ENCODE measurements at regions not wholly inside any gene's neighbourhood (a gene's known extent, or its start where the extent isn't known, plus 50 kb on each side); places are given as distances from the start of the nearest gene placed in this dataset.

- H3K27me3 ChIP-seq (replicated peaks; ENCODE audit: insufficient read depth, low read length), result no peaks in the 10 kb centered on the region
- no peak overlapping the region for H3K4me3 ChIP-seq (ENCODE audit: low read length)
- no peaks in the 10 kb centered on the region for H4K20me1 ChIP-seq (ENCODE audit: insufficient read depth, low read length)
- no peaks in the 10 kb centered on the region for H3F3A ChIP-seq (ENCODE audit: insufficient read depth, low read length)
- H3K4me1 ChIP-seq (ENCODE audit: low read length), result no peaks in the 10 kb centered on the region
- DNase-seq, result no peak
- H3K36me3 ChIP-seq (replicated peaks; ENCODE audit: insufficient read depth, low read length), result no peaks in the 10 kb centered on the region
- no peak overlapping the region for H3K9ac ChIP-seq (ENCODE audit: low read length)
- H2AFZ ChIP-seq (ENCODE audit: low read length), result no peak overlapping the region
- no peaks in the 10 kb centered on the region for H3K9me3 ChIP-seq (replicated peaks; ENCODE audit: insufficient read depth, low read length)
- no peaks in the 10 kb centered on the region for H3K9me2 ChIP-seq (replicated peaks; ENCODE audit: insufficient read depth, low read length)
- H3K27ac ChIP-seq (ENCODE audit: low read length), result no peak overlapping the region
- H3K4me2 ChIP-seq (ENCODE audit: low read depth, low read length), result no peak overlapping the region
- no peaks in the 10 kb centered on the region for H3K79me2 ChIP-seq (ENCODE audit: low read length)
- no peak for TF ChIP-seq CTCF (IDR thresholded peaks at IDR 0.05; ENCODE audit: low read length)
- TF ChIP-seq EZH2phosphoT487 (IDR thresholded peaks at IDR 0.05; ENCODE audit: low read length), result no peak
- no peak for TF ChIP-seq EZH2 (optimal IDR thresholded peaks at IDR 0.05; ENCODE audit: low read depth, low read length)
These were observed 607.4 kb upstream of the LRRN3 start for GRCh38 chr7:110483553-110483952.

- TF ChIP-seq EZH2 (optimal IDR thresholded peaks at IDR 0.05; ENCODE audit: low read depth, low read length) (no peak), CTCF (IDR thresholded peaks at IDR 0.05; ENCODE audit: low read length) (no peak), EZH2phosphoT487 (IDR thresholded peaks at IDR 0.05; ENCODE audit: low read length) (no peak)
- Histone ChIP-seq H3K27me3 (replicated peaks; ENCODE audit: insufficient read depth, low read length) (no peaks in the 10 kb centered on the region), H3K27ac (ENCODE audit: low read length) (no peak overlapping the region), H3K79me2 (ENCODE audit: low read length) (no peaks in the 10 kb centered on the region), H3K9me2 (replicated peaks; ENCODE audit: insufficient read depth, low read length) (no peaks in the 10 kb centered on the region), H3K36me3 (replicated peaks; ENCODE audit: insufficient read depth, low read length) (no peaks in the 10 kb centered on the region), H3K4me1 (ENCODE audit: low read length) (no peaks in the 10 kb centered on the region), H3F3A (ENCODE audit: insufficient read depth, low read length) (no peaks in the 10 kb centered on the region), H2AFZ (ENCODE audit: low read length) (no peak overlapping the region), H3K9me3 (replicated peaks; ENCODE audit: insufficient read depth, low read length) (no peaks in the 10 kb centered on the region), H4K20me1 (ENCODE audit: insufficient read depth, low read length) (no peaks in the 10 kb centered on the region), H3K9ac (ENCODE audit: low read length) (no peak overlapping the region), H3K4me3 (ENCODE audit: low read length) (no peak overlapping the region), H3K4me2 (ENCODE audit: low read depth, low read length) (no peak overlapping the region)
- no peak for DNase-seq
These were observed 606.6 kb upstream of the LRRN3 start for GRCh38 chr7:110484356-110484755.

GRCh38 chr7:110486549-110486948, 604.4 kb upstream of the LRRN3 start:
- Histone ChIP-seq H3K27me3 (replicated peaks; ENCODE audit: insufficient read depth, low read length) (no peaks in the 10 kb centered on the region), H3K4me3 (ENCODE audit: low read length) (no peak overlapping the region), H3K27ac (ENCODE audit: low read length) (no peak overlapping the region), H3K79me2 (ENCODE audit: low read length) (no peaks in the 10 kb centered on the region), H3F3A (ENCODE audit: insufficient read depth, low read length) (no peaks in the 10 kb centered on the region), H3K9me2 (replicated peaks; ENCODE audit: insufficient read depth, low read length) (no peaks in the 10 kb centered on the region), H4K20me1 (ENCODE audit: insufficient read depth, low read length) (no peaks in the 10 kb centered on the region), H3K4me2 (ENCODE audit: low read depth, low read length) (no peak overlapping the region), H3K4me1 (ENCODE audit: low read length) (no peaks in the 10 kb centered on the region), H2AFZ (ENCODE audit: low read length) (no peak overlapping the region), H3K36me3 (replicated peaks; ENCODE audit: insufficient read depth, low read length) (no peaks in the 10 kb centered on the region), H3K9ac (ENCODE audit: low read length) (no peak overlapping the region), H3K9me3 (replicated peaks; ENCODE audit: insufficient read depth, low read length) (no peaks in the 10 kb centered on the region)
- DNase-seq, result no peak
- TF ChIP-seq CTCF (IDR thresholded peaks at IDR 0.05; ENCODE audit: low read length) (no peak), EZH2phosphoT487 (IDR thresholded peaks at IDR 0.05; ENCODE audit: low read length) (no peak), EZH2 (optimal IDR thresholded peaks at IDR 0.05; ENCODE audit: low read depth, low read length) (no peak)

Measured in MM.1S (cell line).